Neural progenitor cell (in vitro differentiated cells): ENCODE measurements at regions not wholly inside any gene's neighbourhood (a gene's known extent, or its start where the extent isn't known, plus 50 kb on each side); places are given as distances from the start of the nearest gene placed in this dataset.

Source experiments
- CTCF ChIP-seq: fragments of 200-600 bp; sonication (generic); IDR thresholded peaks from 2 replicates; pipeline ENCODE4 v1.5.1; 2017; ENCODE audit warnings: antibody characterized with exemption, mild to moderate bottlenecking
- EZH2 ChIP-seq: fragments of 200-600 bp; sonication (generic); IDR thresholded peaks from 2 replicates; pipeline ENCODE4 v1.6.1; 2017; ENCODE audit warnings: antibody characterized with exemption, mild to moderate bottlenecking, moderate library complexity
- EZH2phosphoT487 ChIP-seq: fragments of 200-600 bp; sonication (generic); IDR thresholded peaks from 2 replicates; pipeline ENCODE4 v1.6.1; 2017; ENCODE audit warnings: antibody characterized with exemption

- TF ChIP-seq CTCF (no peak), EZH2phosphoT487 (no peak), EZH2 (no peak)
Measured at GRCh38 chr14:26761532-26761931, 163.7 kb upstream of the NOVA1 start.
